DND-41 (cell line): ENCODE measurements at regions not wholly inside any gene's neighbourhood (a gene's known extent, or its start where the extent isn't known, plus 50 kb on each side); places are given as distances from the start of the nearest gene placed in this dataset.
"Not testable (repeated sequence)": the region's sequence is repeated elsewhere in the genome, so short reads cannot be mapped to it uniquely, and the experiment has no call there.

ENCODE experiments used
- ATAC-seq: fragments of 200-7000 bp; cut with Tn5 transposase; 3 replicates; pipeline ENCODE4 v1.9.1; 2021; ENCODE audit warnings: low read depth; ENCODE audit not compliant: insufficient read depth
- DNase-seq: peaks from one replicate; pipeline ENCODE4 v3.0.0-alpha.2; 2020
- H2AFZ ChIP-seq: 2 replicates; pipeline ENCODE4 v1.6.0; 2012; ENCODE audit warnings: low read depth, low read length
- H3K27ac ChIP-seq: 2 replicates; pipeline ENCODE4 v1.5.1; 2012; ENCODE audit warnings: low read length, inconsistent platforms
- H3K27me3 ChIP-seq: fragments of 200-600 bp; sonication (generic); 2 replicates; pipeline ENCODE4 v1.6.0; 2012; ENCODE audit warnings: low read length, mild to moderate bottlenecking, inconsistent platforms; ENCODE audit not compliant: insufficient read depth, poor library complexity
- H3K36me3 ChIP-seq: 2 replicates; pipeline ENCODE4 v1.5.1; 2012; ENCODE audit warnings: low read length, inconsistent platforms; ENCODE audit not compliant: insufficient read depth
- H3K4me1 ChIP-seq: 2 replicates; pipeline ENCODE4 v1.5.1; 2012; ENCODE audit warnings: mild to moderate bottlenecking, low read length; ENCODE audit not compliant: insufficient read depth
- H3K4me2 ChIP-seq: 2 replicates; pipeline ENCODE4 v1.6.0; 2012; ENCODE audit warnings: mild to moderate bottlenecking, moderate library complexity, low read length, inconsistent platforms; ENCODE audit not compliant: insufficient read depth
- H3K4me3 ChIP-seq, 2 experiments: fragments of 200-600 bp in 1 of 2; shearing (Covaris generic) in 1 of 2; 2 replicates each; pipeline ENCODE4 v1.5.1; 2012 to 2016; ENCODE audit warnings: inconsistent platforms in 2 of 2, low read length in 2 of 2, mild to moderate bottlenecking in 2 of 2, low read depth in 1 of 2, moderate library complexity in 1 of 2
- H3K79me2 ChIP-seq: 2 replicates; pipeline ENCODE4 v1.6.0; 2012; ENCODE audit warnings: low read length, inconsistent platforms; ENCODE audit not compliant: insufficient read depth
- H3K9ac ChIP-seq: 2 replicates; pipeline ENCODE4 v1.6.0; 2012; ENCODE audit warnings: low read depth, mild to moderate bottlenecking, inconsistent platforms, low read length, moderate library complexity
- H3K9me3 ChIP-seq: 2 replicates; pipeline ENCODE4 v1.5.1; 2012; ENCODE audit warnings: low read length, moderate library complexity, mild to moderate bottlenecking, inconsistent platforms; ENCODE audit not compliant: insufficient read depth, severe bottlenecking
- H4K20me1 ChIP-seq: 2 replicates; pipeline ENCODE4 v1.6.0; 2012; ENCODE audit warnings: low read length; ENCODE audit not compliant: insufficient read depth
- EZH2 ChIP-seq: IDR thresholded peaks from 3 replicates; pipeline ENCODE4 v1.6.1; 2012; ENCODE audit warnings: borderline replicate concordance, low read depth, mild to moderate bottlenecking, moderate library complexity, low read length, inconsistent platforms; ENCODE audit not compliant: severe bottlenecking
- TF ChIP-seq, protein P1 (sequence below): IDR thresholded peaks from 2 replicates; pipeline ENCODE4 v1.5.1; 2012; ENCODE audit warnings: borderline replicate concordance, low read length, moderate library complexity, mild to moderate bottlenecking; ENCODE audit not compliant: poor library complexity, severe bottlenecking; ENCODE audit errors: extremely low read depth

DNA sequence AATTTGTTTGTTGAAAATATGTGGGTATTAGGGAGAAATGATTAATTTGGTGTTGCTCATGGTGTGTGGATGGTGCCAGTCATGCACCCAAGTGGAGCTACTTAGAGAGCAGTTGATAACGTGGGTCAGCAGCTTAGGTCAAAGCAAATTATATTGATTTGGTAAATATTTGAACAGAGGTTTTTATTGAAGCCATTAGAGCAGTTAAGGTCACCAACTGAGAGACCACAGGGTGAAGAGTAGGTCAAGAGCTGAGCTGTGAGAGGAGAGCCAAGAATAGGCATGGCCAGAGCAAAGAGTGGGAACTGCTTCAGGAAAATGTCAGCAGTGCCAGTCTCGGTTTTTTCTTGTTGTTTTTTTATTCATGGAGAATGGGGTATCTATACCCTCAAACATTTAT is 97.9 kb downstream of the TMEM168 start:
- Histone ChIP-seq H3K79me2 (no peaks in the 10 kb centered on the region), H4K20me1 (no peaks in the 10 kb centered on the region), H3K4me3 (no peak overlapping the region), H2AFZ (no peak overlapping the region), H3K27ac (no peak overlapping the region), H3K36me3 (no peaks in the 10 kb centered on the region), H3K9ac (no peak overlapping the region), H3K27me3 (peaks cover 3% of the 10 kb centered on the region), H3K4me1 (0 out of 2 replicates have a peak, but pooled peaks cover 3% of the 10 kb centered on the region), H3K9me3 (no peaks in the 10 kb centered on the region), H3K4me2 (no peak overlapping the region)
- DNase-seq (no peak), ATAC-seq (no peak)
- no peak for TF ChIP-seq EZH2
- TF ChIP-seq, protein P1, sequence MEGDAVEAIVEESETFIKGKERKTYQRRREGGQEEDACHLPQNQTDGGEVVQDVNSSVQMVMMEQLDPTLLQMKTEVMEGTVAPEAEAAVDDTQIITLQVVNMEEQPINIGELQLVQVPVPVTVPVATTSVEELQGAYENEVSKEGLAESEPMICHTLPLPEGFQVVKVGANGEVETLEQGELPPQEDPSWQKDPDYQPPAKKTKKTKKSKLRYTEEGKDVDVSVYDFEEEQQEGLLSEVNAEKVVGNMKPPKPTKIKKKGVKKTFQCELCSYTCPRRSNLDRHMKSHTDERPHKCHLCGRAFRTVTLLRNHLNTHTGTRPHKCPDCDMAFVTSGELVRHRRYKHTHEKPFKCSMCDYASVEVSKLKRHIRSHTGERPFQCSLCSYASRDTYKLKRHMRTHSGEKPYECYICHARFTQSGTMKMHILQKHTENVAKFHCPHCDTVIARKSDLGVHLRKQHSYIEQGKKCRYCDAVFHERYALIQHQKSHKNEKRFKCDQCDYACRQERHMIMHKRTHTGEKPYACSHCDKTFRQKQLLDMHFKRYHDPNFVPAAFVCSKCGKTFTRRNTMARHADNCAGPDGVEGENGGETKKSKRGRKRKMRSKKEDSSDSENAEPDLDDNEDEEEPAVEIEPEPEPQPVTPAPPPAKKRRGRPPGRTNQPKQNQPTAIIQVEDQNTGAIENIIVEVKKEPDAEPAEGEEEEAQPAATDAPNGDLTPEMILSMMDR, result no peak

DNA sequence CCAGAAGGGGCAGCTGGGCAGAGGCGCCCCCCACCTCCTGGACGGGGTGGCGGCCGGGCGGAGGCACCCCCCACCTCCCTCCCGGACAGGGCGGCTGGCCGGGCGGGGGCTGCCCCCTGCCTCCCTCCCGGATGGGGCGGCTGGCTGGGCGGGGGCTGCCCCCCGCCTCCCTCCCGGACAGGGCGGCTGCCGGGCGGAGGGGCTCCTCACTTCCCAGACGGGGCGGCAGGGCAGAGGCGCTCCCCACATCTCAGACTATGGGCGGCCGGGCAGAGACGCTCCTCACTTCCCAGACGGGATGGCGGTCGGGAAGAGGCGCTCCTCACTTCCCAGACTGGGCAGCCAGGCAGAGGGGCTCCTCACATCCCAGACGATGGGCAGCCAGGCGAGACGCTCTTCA is 93.0 kb downstream of the TMEM168 start:
- not testable (repeated sequence) for DNase-seq, ATAC-seq, H3K4me3 ChIP-seq, H3K27ac ChIP-seq, H2AFZ ChIP-seq, H4K20me1 ChIP-seq, H3K9ac ChIP-seq, H3K4me2 ChIP-seq, H3K79me2 ChIP-seq, H3K27me3 ChIP-seq, H3K9me3 ChIP-seq, H3K4me1 ChIP-seq, H3K36me3 ChIP-seq

GRCh38 chr7:112699725-112700513 is 90.3 kb downstream of the TMEM168 start:
- Histone ChIP-seq H3K27ac (no peak overlapping the region), H3K4me2 (no peak overlapping the region), H3K27me3 (no peaks in the 10 kb centered on the region), H3K9ac (no peak overlapping the region), H3K4me3 (no peak overlapping the region), H3K79me2 (no peaks in the 10 kb centered on the region), H3K36me3 (no peaks in the 10 kb centered on the region), H3K4me1 (no peaks in the 10 kb centered on the region), H2AFZ (no peak overlapping the region), H4K20me1 (no peaks in the 10 kb centered on the region), H3K9me3 (no peaks in the 10 kb centered on the region)
- ATAC-seq, result no peak
- no peak for TF ChIP-seq EZH2
- TF ChIP-seq, protein P1, result no peak
- no peak for DNase-seq

DNA sequence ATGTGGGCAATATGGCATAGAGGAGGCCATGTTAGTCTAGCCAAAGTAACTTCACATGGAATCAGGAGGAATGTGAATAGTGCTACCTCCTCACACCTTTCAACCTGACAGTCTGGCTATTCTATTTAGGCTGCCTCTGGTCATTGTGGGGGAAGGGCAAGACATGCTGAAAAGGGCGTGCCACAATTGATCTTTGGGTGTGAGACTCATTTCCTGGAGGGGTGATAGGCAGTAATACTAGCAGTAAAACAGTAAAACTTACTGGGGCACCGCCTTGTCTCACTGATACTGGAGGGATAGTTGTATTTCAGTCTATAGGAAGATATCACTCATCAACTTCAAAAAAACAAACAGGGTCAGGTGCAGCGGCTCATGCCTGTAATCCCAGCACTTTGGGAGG is 88.7 kb downstream of the TMEM168 start:
- H4K20me1 ChIP-seq, result no peaks in the 10 kb centered on the region
- no peaks in the 10 kb centered on the region for H3K27me3 ChIP-seq
- no peaks in the 10 kb centered on the region for H3K4me1 ChIP-seq
- H3K9me3 ChIP-seq, result no peaks in the 10 kb centered on the region
- no peaks in the 10 kb centered on the region for H3K36me3 ChIP-seq
- H3K9ac ChIP-seq, result no peak overlapping the region
- H3K79me2 ChIP-seq, result no peaks in the 10 kb centered on the region
- no peak overlapping the region for H3K27ac ChIP-seq
- no peak overlapping the region for H3K4me2 ChIP-seq
- no peak for DNase-seq
- ATAC-seq, result no peak
- no peak for TF ChIP-seq EZH2
- TF ChIP-seq, protein P1, result no peak
- H3K4me3 ChIP-seq, result no peak overlapping the region
- H2AFZ ChIP-seq, result no peak overlapping the region
